Small intestine (tissue), 7 donors: ENCODE measurements at regions not wholly inside any gene's neighbourhood (a gene's known extent, or its start where the extent isn't known, plus 50 kb on each side); places are given as distances from the start of the nearest gene placed in this dataset.

Experiments
- DNase-seq, 2 donors: peaks; one replicate each; pipeline versions ENCODE4 v3.0.0 to v3.0.0-alpha.2; 2013
- FAIRE-seq: peaks from 2 replicates; lab custom pipeline; 2012; peaks lifted over from hg19 to GRCh38; lab: Jason Lieb, UNC
- H3K27ac ChIP-seq, 3 donors: one replicate each; pipeline ENCODE4 v1.5.1; 2013; ENCODE audit warnings: low read length in 2 of 3, mild to moderate bottlenecking in 2 of 3, control low read depth in 1 of 3, inconsistent platforms in 1 of 3, low read depth in 1 of 3, moderate library complexity in 1 of 3
- H3K27me3 ChIP-seq, 3 donors: one replicate each; pipeline ENCODE4 v1.6.1; 2013; ENCODE audit warnings: low read length in 3 of 3, inconsistent platforms in 1 of 3; ENCODE audit not compliant: control insufficient read depth in 3 of 3, insufficient read depth in 3 of 3
- H3K36me3 ChIP-seq, 3 donors: one replicate each; pipeline ENCODE4 v1.6.1; 2013; ENCODE audit warnings: low read length in 3 of 3, inconsistent platforms in 1 of 3, low read depth in 1 of 3, mild to moderate bottlenecking in 1 of 3, moderate library complexity in 1 of 3; ENCODE audit not compliant: control insufficient read depth in 3 of 3, insufficient read depth in 2 of 3
- H3K4me1 ChIP-seq, 3 donors: one replicate each; pipeline ENCODE4 v1.6.1; 2013; ENCODE audit warnings: low read length in 2 of 3, inconsistent platforms in 1 of 3, low read depth in 1 of 3, mild to moderate bottlenecking in 1 of 3, moderate library complexity in 1 of 3; ENCODE audit not compliant: control insufficient read depth in 3 of 3, insufficient read depth in 2 of 3
- H3K4me3 ChIP-seq, 3 donors: one replicate each; pipeline ENCODE4 v1.5.1; 2013; ENCODE audit warnings: low read length in 3 of 3, control low read depth in 1 of 3, inconsistent platforms in 1 of 3, low read depth in 1 of 3, mild to moderate bottlenecking in 1 of 3, moderate library complexity in 1 of 3
- H3K9me3 ChIP-seq, 2 donors: one replicate each; pipeline ENCODE4 v1.6.1; 2013; ENCODE audit warnings: low read depth in 1 of 2, low read length in 1 of 2; ENCODE audit not compliant: control insufficient read depth in 2 of 2, insufficient read depth in 1 of 2
- WGBS, 3 donors: extraction: QIAGEN DNeasy Blood & Tissue Kit; methylation state at CpG; one replicate each; pipeline ENCODE4 v1.1.7; 2013; 5-methylcytosine and 5-hydroxymethylcytosine counted together
- donor health status: healthy with polysubstance abuse.
- donor health status: control.
- donor health status: control.
- donor health status: Bipolar disorder and iron deficiency.
- donor health status: healthy.

DNA sequence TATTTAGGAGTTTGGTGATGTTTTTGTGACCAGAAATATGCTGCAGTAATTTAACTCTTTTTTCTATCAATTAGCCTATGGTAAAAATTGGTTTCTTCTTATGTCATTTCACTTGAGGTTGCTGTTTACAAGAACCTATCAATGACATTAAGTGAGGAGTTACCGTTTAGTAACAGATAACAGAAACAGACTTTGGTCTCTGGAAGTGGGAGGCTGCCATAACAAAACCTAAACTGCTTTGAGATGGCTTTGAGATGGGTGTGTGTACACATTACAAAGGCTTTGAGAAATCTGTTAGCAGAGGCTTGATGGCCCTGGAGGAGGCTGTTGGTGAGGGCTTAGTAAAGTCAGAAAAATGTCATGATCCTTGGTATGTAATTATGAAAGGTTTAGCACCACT is 90.0 kb downstream of the TMEM114 start:
- FAIRE-seq = no peak
- no peak overlapping the region for H3K27ac ChIP-seq
- 5 to 37% (median 14%) methylated on average over 1 of the region's 1 CpG for WGBS, 3 donors

DNA sequence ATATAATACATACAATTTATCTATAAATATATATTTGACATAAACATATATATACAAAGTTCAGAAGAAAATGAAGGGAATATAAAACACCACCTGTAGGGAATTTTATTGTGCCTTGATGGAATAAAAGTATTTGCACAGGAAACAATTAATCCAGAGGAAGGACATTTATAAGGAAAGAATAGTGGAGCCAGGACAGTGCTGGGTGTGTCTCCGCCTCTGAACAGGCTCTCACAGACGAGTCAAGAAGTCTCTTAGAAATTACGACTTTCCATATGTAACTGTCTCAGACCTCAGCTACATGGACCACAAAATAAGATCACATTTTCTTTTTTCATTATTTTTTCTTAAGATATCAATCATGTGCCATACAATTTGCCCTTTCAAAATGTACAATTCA is 93.9 kb downstream of the TMEM114 start:
- WGBS, 3 donors = 43 to 53% (median 47%) methylated on average over 3 of the region's 3 CpGs
- no peak for DNase-seq
- FAIRE-seq = no peak

More for the DNA sequence above, 90.0 kb downstream of the TMEM114 start:
- Histone ChIP-seq H3K4me1 (peaks cover 0 to 22% (median 0%) of the 10 kb centered on the region in 3 donors), H3K4me3 (no peak overlapping the region), H3K36me3 (no peaks in the 10 kb centered on the region), H3K9me3 (no peaks in the 10 kb centered on the region), H3K27me3 (no peaks in the 10 kb centered on the region)
- peak; percentile 42 to 67 for DNase-seq

DNA sequence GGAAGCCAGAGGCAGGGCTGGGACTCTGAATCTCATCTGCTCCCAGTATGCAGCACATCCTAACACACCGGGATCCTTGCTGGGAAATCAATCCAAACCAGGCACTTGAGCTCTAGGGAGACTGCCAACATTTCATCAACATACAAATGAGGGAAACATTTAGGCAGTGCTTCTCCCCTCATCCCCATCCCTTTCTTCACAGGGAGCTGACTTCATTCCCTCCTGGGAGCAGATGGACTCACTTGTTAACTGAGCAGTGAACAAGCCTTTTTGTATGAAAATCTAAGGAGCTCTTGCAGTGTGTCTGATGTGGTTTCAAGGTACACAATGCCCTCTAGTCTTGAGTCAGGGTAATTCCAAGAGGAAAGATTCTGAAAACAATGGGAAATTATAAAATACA is 96.3 kb downstream of the TMEM114 start:
- no peak overlapping the region for H3K4me3 ChIP-seq
- H3K36me3 ChIP-seq = no peaks in the 10 kb centered on the region
- 36 to 73% (median 56%) methylated on average over 1 of the region's 1 CpG for WGBS, 3 donors
- H3K9me3 ChIP-seq = no peaks in the 10 kb centered on the region
- no peak overlapping the region for H3K27ac ChIP-seq
- H3K4me1 ChIP-seq = no peaks in the 10 kb centered on the region
- no peak for DNase-seq
- H3K27me3 ChIP-seq = no peaks in the 10 kb centered on the region
- no peak for FAIRE-seq

More for the DNA sequence above, 93.9 kb downstream of the TMEM114 start:
- Histone ChIP-seq H3K9me3 (no peaks in the 10 kb centered on the region), H3K36me3 (no peaks in the 10 kb centered on the region), H3K27me3 (no peaks in the 10 kb centered on the region), H3K4me3 (no peak overlapping the region), H3K4me1 (no peaks in the 10 kb centered on the region), H3K27ac (no peak overlapping the region)

DNA sequence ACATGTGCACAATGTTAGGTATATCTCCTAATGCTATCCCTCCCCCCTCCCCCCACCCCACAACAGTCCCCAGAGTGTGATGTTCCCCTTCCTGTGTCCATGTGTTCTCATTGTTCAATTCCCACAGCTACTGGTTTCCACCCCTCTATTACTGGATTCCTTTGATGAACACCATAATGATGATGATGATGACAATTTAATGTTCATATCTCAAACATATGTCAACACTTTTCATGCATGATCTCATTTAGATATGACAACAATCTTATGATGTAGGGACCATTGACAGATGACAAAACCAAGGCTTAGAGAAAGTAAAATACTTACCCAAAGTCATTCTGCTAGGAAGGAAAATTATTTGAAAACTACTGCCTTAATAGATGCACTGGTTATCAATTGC is 97.6 kb downstream of the TMEM114 start:
- FAIRE-seq = no peak
- H3K27me3 ChIP-seq = no peaks in the 10 kb centered on the region

DNA sequence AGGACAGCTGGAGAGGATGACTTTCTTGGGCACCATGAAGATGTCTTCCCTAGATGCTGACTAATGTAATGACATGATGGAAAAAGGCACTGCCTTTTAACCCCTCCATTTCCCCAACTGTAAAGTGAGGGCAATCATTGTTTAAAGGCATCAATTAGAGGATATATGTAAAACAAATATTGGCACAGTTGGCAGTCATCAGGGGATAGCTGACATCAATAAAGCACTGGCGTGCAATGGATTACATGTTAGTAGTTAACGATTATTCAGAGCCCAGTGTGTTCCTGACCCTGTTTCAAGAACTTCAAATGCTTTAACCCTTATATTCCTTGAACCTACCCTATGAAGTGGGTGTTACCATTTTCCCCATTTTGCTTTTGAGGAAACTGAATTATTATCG is 100.7 kb downstream of the TMEM114 start:
- 33 to 58% (median 33%) methylated on average over 3 of the region's 3 CpGs for WGBS, 3 donors
- FAIRE-seq = no peak

More for the DNA sequence above, 97.6 kb downstream of the TMEM114 start:
- H3K4me3 ChIP-seq = no peak overlapping the region
- H3K4me1 ChIP-seq = no peaks in the 10 kb centered on the region
- no peak overlapping the region for H3K27ac ChIP-seq
- no peaks in the 10 kb centered on the region for H3K36me3 ChIP-seq
- H3K9me3 ChIP-seq = no peaks in the 10 kb centered on the region
- no peak for DNase-seq

DNA sequence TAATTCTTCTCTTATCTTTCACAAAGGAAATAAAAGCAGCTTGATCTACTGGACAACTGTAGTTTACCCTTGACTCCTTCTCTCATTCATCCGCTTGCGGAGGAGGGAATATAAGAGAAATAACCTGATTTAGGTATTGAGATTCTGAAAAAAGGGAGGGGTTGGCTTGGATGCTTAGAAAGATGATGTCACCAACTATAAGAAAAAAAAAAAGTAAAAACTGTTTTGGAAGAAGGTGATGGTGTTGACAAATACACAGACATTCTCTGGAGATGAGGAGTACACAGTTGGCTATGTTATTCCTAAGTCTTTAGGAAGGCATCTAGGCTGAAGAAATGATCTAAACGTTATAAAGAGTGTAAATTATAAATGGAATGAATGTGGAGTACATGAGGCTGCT is 103.3 kb downstream of the TMEM114 start:
- no peaks in the 10 kb centered on the region for H3K27me3 ChIP-seq
- no peak overlapping the region for H3K27ac ChIP-seq
- H3K4me3 ChIP-seq = no peak overlapping the region
- FAIRE-seq (no peak), DNase-seq (no peak)
- H3K36me3 ChIP-seq = no peaks in the 10 kb centered on the region
- H3K4me1 ChIP-seq = no peaks in the 10 kb centered on the region
- no peaks in the 10 kb centered on the region for H3K9me3 ChIP-seq
- WGBS, 3 donors = 80 to 85% (median 84%) methylated on average over 3 of the region's 3 CpGs

More for the DNA sequence above, 100.7 kb downstream of the TMEM114 start:
- H3K4me1 ChIP-seq = no peaks in the 10 kb centered on the region
- peak in 1 of 2 donors; percentile 36 for DNase-seq
- H3K27ac ChIP-seq = no peak overlapping the region
- H3K9me3 ChIP-seq = no peaks in the 10 kb centered on the region
- H3K36me3 ChIP-seq = no peaks in the 10 kb centered on the region
- no peak overlapping the region for H3K4me3 ChIP-seq
- no peaks in the 10 kb centered on the region for H3K27me3 ChIP-seq

DNA sequence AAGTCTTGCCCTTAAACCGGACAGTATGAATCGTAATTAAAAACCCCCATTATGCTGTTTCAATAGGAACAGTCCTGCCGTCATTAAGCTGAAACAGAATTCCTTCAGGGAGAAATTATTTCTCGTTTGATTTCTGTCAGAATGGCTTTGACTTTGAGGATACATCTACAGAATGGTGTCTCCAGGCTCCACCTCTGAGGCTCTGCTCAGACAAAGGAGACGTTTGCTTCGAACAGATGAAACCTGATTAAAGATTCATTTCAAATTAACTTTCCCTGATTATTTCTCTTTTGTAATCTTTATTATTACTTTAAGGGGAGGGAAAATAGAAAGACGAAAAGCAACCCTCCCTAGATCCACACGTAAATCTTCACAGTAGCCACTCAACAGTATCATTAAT is 106.9 kb downstream of the TMEM114 start:
- no peaks in the 10 kb centered on the region for H3K36me3 ChIP-seq
- no peak overlapping the region for H3K27ac ChIP-seq
- H3K4me1 ChIP-seq = no peaks in the 10 kb centered on the region
- FAIRE-seq = no peak
- no peaks in the 10 kb centered on the region for H3K27me3 ChIP-seq
- no peak for DNase-seq
- 73 to 81% (median 77%) methylated on average over 8 of the region's 8 CpGs for WGBS, 3 donors
- no peaks in the 10 kb centered on the region for H3K9me3 ChIP-seq
- no peak overlapping the region for H3K4me3 ChIP-seq

DNA sequence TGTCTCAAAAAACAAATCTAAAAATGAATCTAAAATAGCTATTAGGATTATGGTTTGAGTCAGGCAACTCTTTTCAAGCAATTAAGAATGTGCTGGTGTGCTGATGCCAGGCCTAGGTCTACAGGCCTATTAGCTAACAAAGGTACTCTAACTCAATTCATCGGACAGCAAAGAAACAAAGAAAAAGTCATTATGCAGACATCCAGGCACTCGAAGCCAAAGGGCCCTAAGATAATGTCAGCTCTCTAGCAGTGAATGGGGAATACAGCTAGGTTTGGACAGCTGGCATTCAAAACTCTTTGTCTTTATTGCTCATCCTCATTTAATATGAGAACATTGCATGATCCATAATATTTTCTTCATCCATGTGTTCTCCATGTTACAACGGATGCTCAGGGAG is 108.5 kb downstream of the TMEM114 start:
- no peaks in the 10 kb centered on the region for H3K9me3 ChIP-seq
- 76 to 83% (median 77%) methylated on average over 3 of the region's 3 CpGs for WGBS, 3 donors
- H3K4me1 ChIP-seq = no peaks in the 10 kb centered on the region
- DNase-seq (no peak), FAIRE-seq (no peak)
- no peak overlapping the region for H3K27ac ChIP-seq
- no peaks in the 10 kb centered on the region for H3K27me3 ChIP-seq
- no peak overlapping the region for H3K4me3 ChIP-seq
- no peaks in the 10 kb centered on the region for H3K36me3 ChIP-seq

DNA sequence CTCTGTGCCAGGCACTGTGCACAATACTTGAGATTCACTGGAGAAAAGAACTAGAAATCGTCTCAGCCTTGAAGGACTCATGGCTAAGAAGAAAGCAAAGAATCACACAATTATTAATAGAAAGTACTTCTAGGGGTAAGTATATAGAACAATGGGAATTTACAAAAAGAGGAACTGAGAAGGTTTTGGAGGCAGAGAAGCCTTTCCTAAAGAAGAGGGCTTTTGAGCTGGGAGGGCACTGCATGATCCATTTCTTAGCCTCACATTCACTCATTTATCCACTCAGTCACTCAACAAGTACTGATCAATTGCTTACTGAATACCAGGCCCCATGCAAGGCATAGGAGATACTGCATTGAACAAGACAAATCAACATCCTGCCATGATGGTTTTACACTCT is 113.5 kb downstream of the TMEM114 start:
- Histone ChIP-seq H3K9me3 (no peaks in the 10 kb centered on the region), H3K36me3 (no peaks in the 10 kb centered on the region), H3K27me3 (peaks cover 0 to 2% (median 0%) of the 10 kb centered on the region in 3 donors), H3K4me1 (no peaks in the 10 kb centered on the region), H3K27ac (no peak overlapping the region), H3K4me3 (no peak overlapping the region)
- DNase-seq (no peak), FAIRE-seq (no peak)
- 85 to 92% (median 86%) methylated on average over 1 of the region's 1 CpG for WGBS, 3 donors
